C4-2B (cell line): ENCODE measurements at regions not wholly inside any gene's neighbourhood (a gene's known extent, or its start where the extent isn't known, plus 50 kb on each side); places are given as distances from the start of the nearest gene placed in this dataset.
"Not testable (repeated sequence)": the region's sequence is repeated elsewhere in the genome, so short reads cannot be mapped to it uniquely, and the experiment has no call there.

ENCODE experiments used
- CTCF ChIP-seq: fragments of 450-650 bp; conservative IDR thresholded peaks from 2 replicates; pipeline ENCODE4 v1.5.1; 2017; ENCODE audit warnings: mild to moderate bottlenecking
- ZFX ChIP-seq: fragments of 450-650 bp; IDR thresholded peaks from 2 replicates; pipeline ENCODE4 v1.6.1; 2017

GRCh38 chr10:3313784-3314444, 141.3 kb upstream of the PITRM1 start:
- not testable (repeated sequence) for TF ChIP-seq CTCF, ZFX
